ENCODE measurements at regions not wholly inside any gene's neighbourhood (a gene's known extent, or its start where the extent isn't known, plus 50 kb on each side); places are given as distances from the start of the nearest gene placed in this dataset.

DNA sequence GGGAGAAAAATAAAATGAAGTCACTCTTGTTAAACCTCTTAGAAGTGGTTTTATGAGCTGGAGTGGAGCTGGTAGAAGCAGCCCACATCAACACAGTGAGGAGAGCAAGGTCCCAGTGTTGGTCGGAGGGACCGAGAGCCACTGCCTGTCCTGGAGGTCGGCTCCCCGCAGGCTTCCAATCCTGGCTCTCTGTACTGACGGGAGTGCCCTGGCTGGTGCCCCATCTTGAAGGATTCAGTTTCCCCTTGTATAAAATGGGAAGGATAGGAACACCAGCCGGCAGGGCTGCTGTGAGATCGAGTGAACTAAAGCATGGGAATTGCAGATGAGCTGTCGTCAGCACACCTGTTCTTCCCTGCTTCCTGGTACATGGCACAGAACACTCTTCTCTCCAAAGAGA lies 104.3 kb upstream of the ID2 start:
- no peaks in the 10 kb centered on the region for H3K36me3 ChIP-seq (replicated peaks)
- in situ Hi-C loops (cut with MboI; ENCODE audit: low sequenced_read_pairs), result no loop called here
- no peaks in the 10 kb centered on the region for H3K4me1 ChIP-seq
- no peaks in the 10 kb centered on the region for H3K9me3 ChIP-seq
- DNase-seq (ENCODE audit: low spot score in 2 of 2), result no peak
- no peak overlapping the region for H3K4me3 ChIP-seq
- H3K27me3 ChIP-seq (ENCODE audit: low read depth), result no peaks in the 10 kb centered on the region

DNA sequence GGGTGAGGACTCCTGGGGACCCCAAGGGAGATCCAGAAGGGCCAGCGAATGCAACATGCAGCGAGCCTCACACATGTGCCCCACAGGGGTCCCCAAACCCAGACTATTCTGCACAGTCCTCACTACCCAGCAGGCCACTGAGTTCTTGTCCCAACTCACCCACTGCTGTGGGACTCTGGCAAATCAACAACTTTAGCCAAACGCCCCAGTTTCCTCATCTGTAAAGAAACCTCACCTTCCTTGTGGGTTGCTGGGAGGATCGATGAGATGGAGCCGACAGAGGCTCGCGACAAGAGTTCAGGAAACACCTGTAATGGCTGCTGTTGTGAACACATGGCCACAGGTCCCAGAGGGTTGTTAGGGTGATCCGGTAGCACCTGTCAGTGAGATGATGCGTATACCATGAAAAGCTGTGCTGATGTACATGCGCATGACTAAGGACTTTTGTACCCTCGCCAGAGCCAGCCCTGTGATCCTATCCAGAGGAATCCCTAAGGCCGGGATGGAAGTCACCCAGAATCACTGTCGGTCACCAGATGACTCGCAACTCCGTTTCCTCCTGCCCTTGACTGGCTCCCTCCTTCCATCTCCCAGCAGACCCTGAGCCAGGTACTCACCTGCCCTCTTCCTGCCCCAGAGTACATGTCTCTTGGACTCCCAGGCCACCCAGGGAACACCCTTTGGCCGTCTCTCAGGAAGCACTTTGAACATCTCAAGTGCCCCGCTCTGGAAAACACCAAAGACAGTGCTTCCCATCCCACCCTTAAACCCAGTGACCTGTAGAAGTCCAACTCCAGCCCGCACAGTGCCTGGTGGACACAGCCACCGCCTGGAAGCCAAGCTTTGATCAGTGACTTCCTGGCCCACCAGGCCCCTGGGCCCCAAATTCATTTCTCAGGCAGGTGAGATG lies 103.3 kb upstream of the ID2 start:
- no peaks in the 10 kb centered on the region for H3K36me3 ChIP-seq (replicated peaks)
- no peak overlapping the region for H3K4me3 ChIP-seq
- H3K27me3 ChIP-seq (ENCODE audit: low read depth), result no peaks in the 10 kb centered on the region
- no peaks in the 10 kb centered on the region for H3K9me3 ChIP-seq
- in situ Hi-C loops (cut with MboI; ENCODE audit: low sequenced_read_pairs), result no loop called here
- H3K4me1 ChIP-seq, result peaks cover 6% of the 10 kb centered on the region
- DNase-seq (ENCODE audit: low spot score in 2 of 2), result no peak

GRCh38 chr2:8579485-8580085 lies 102.3 kb upstream of the ID2 start:
- Histone ChIP-seq H3K4me3 (no peak overlapping the region), H3K36me3 (replicated peaks) (no peaks in the 10 kb centered on the region), H3K4me1 (peaks cover 11% of the 10 kb centered on the region), H3K27me3 (ENCODE audit: low read depth) (no peaks in the 10 kb centered on the region), H3K9me3 (no peaks in the 10 kb centered on the region)
- in situ Hi-C loops (cut with MboI; ENCODE audit: low sequenced_read_pairs), result no loop called here
- no peak for DNase-seq (ENCODE audit: low spot score in 2 of 2)

DNA sequence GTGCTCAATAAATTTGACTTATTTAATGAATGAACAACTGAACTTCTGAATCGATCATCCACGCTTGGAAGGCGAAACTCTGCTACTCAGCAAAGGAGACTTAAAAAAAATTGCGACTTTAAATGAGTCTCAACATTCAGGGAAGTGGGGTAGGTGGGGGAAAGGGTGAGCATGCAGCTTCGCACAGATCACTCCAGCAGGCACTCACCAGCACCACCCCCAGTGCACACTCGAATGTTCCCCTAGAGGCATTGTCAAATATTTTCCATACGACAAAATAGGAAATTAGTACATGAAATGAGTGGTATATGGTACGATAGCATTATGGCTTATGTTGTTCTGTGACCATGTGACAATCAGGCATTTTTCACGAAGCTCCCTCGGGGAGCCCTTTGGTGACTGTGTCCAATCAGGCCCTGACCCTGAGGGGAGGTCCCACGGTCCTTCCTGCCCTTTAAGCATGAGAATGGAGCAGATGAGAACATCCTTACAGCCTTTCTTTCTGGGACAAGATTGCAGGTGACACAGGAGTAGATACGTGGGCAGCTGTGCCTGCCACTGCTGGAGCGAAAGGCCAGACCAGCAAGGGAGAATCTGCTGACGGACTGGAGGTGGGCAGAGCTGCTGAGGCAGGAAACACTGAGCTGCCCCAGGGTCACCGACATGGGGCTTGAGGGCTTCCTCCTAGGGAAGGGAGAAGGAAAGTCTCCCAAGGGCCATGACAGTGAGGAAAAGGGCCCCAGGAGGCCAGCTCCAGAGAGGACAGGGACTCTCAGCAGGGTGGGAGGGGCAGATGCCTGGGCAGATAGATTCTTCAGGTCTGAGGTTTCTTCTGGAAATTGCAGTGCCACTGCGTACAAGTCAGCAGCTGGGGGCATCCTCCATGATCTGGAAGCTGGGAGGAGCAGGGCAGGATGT lies 101.3 kb upstream of the ID2 start:
- peaks cover 11% of the 10 kb centered on the region for H3K4me1 ChIP-seq
- no peaks in the 10 kb centered on the region for H3K27me3 ChIP-seq (ENCODE audit: low read depth)
- no peaks in the 10 kb centered on the region for H3K9me3 ChIP-seq
- no peak for DNase-seq (ENCODE audit: low spot score in 2 of 2)
- H3K4me3 ChIP-seq, result no peak overlapping the region
- in situ Hi-C loops (cut with MboI; ENCODE audit: low sequenced_read_pairs), result no loop called here
- no peaks in the 10 kb centered on the region for H3K36me3 ChIP-seq (replicated peaks)

- Histone ChIP-seq H3K9me3 (no peaks in the 10 kb centered on the region), H3K36me3 (replicated peaks) (no peaks in the 10 kb centered on the region), H3K27me3 (ENCODE audit: low read depth) (no peaks in the 10 kb centered on the region), H3K4me1 (peaks cover 11% of the 10 kb centered on the region), H3K4me3 (no peak overlapping the region)
- in situ Hi-C loops (cut with MboI; ENCODE audit: low sequenced_read_pairs), result no loop called here
- DNase-seq (ENCODE audit: low spot score in 2 of 2), result no peak
Observed at GRCh38 chr2:8581234-8581561, 100.7 kb upstream of the ID2 start.

- H3K4me1 ChIP-seq, result peaks cover 11% of the 10 kb centered on the region
- in situ Hi-C loops (cut with MboI; ENCODE audit: low sequenced_read_pairs), result no loop called here
- no peaks in the 10 kb centered on the region for H3K36me3 ChIP-seq (replicated peaks)
- H3K4me3 ChIP-seq, result no peak overlapping the region
- no peak for DNase-seq (ENCODE audit: low spot score in 2 of 2)
- no peaks in the 10 kb centered on the region for H3K27me3 ChIP-seq (ENCODE audit: low read depth)
- no peaks in the 10 kb centered on the region for H3K9me3 ChIP-seq
Observed at GRCh38 chr2:8581601-8582041, 100.2 kb upstream of the ID2 start.

GRCh38 chr2:8582191-8582590 lies 99.7 kb upstream of the ID2 start:
- no peak for DNase-seq (ENCODE audit: low spot score in 2 of 2)
- Histone ChIP-seq H3K36me3 (replicated peaks) (no peaks in the 10 kb centered on the region), H3K9me3 (no peaks in the 10 kb centered on the region), H3K4me3 (no peak overlapping the region), H3K27me3 (ENCODE audit: low read depth) (no peaks in the 10 kb centered on the region), H3K4me1 (peaks cover 11% of the 10 kb centered on the region)
- in situ Hi-C loops (cut with MboI; ENCODE audit: low sequenced_read_pairs), result no loop called here

DNA sequence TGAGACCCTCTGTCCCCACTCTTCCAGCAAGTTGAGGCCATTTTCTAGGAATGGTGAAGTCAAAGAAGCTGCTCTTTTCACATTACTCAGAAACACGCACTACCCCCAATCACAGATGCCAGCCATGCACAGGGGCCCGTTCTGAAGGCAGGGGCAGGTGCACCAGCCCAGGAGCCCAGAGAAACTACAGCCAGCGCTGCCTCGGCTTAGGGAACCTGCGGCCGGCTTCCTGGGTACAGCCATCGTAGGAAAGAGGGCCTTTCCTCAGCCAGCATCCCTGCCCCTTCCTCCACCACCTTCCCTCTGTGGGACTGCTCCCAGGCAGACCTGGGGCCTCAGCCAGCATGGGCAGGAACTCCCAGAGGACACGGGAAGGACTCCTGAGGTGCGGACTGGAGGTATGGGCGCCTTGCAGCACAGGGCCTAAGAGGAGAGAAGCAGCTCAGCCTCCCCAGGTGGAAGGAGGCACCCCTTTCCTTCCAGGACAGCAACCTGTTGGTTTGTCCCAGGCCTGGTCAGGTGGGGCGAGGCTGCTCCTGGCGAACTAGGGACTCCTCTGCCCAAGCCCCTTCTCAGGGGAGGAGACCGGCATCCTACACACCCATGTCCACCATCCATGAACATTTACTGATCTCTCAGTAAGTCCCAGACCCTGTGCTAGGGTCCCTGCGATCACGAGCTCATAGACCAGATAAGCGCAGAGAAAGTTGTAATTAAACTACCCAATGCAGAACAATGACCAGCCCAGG lies 99.0 kb upstream of the ID2 start:
- no peak for DNase-seq (ENCODE audit: low spot score in 2 of 2)
- Histone ChIP-seq H3K36me3 (replicated peaks) (no peaks in the 10 kb centered on the region), H3K4me3 (no peak overlapping the region), H3K9me3 (no peaks in the 10 kb centered on the region), H3K27me3 (ENCODE audit: low read depth) (no peaks in the 10 kb centered on the region), H3K4me1 (peaks cover 11% of the 10 kb centered on the region)
- in situ Hi-C loops (cut with MboI; ENCODE audit: low sequenced_read_pairs), result no loop called here

GRCh38 chr2:8583400-8584173 lies 98.3 kb upstream of the ID2 start:
- Histone ChIP-seq H3K4me3 (peak overlapping the region; percentile 17; the same call in 1 of the 2 replicates), H3K4me1 (peaks cover 11% of the 10 kb centered on the region), H3K27me3 (ENCODE audit: low read depth) (no peaks in the 10 kb centered on the region), H3K36me3 (replicated peaks) (no peaks in the 10 kb centered on the region), H3K9me3 (no peaks in the 10 kb centered on the region)
- in situ Hi-C loops (cut with MboI; ENCODE audit: low sequenced_read_pairs), result no loop called here
- DNase-seq (ENCODE audit: low spot score in 2 of 2), result peak; percentile 90 to 99

GRCh38 chr2:8584174-8585066 lies 97.4 kb upstream of the ID2 start:
- no peaks in the 10 kb centered on the region for H3K27me3 ChIP-seq (ENCODE audit: low read depth)
- peaks cover 11% of the 10 kb centered on the region for H3K4me1 ChIP-seq
- no peaks in the 10 kb centered on the region for H3K36me3 ChIP-seq (replicated peaks)
- H3K4me3 ChIP-seq, result no peak overlapping the region
- in situ Hi-C loops (cut with MboI; ENCODE audit: low sequenced_read_pairs), result no loop called here
- no peak for DNase-seq (ENCODE audit: low spot score in 2 of 2)
- no peaks in the 10 kb centered on the region for H3K9me3 ChIP-seq

DNA sequence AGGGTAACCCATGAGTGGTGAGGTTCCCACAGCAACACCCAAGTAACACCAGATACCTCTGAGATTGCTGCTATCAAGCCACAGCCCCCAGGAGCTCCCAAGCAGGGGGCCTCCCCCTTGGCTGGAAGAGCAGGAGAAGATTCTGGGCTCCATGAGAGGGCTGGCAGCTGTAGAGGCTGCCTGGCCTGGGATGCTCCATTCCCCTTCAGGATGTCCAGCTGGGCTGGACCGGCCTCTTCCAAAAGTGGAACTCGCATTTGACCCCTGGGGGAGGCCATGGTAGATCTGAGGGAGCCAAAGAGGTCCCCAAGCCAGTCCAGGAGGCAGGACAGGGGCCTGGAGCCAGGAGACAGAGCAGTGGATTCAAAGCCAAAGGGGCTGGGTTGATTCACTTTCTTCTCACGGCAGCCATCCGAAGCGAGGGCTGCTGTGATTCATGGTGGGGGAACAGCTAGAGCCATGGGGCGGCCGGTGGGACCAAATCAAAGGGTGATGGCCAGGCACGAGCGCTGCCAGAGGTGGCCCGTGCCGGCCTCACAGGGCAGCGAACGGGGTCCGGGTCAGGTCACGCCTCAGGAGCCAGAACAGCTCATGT lies 95.3 kb upstream of the ID2 start:
- Histone ChIP-seq H3K36me3 (replicated peaks) (no peaks in the 10 kb centered on the region), H3K4me1 (peaks cover 11% of the 10 kb centered on the region)
- in situ Hi-C loops (cut with MboI; ENCODE audit: low sequenced_read_pairs), result no loop called here

More for the DNA sequence above, 95.3 kb upstream of the ID2 start:
- no peak for DNase-seq (ENCODE audit: low spot score in 2 of 2)
- no peaks in the 10 kb centered on the region for H3K27me3 ChIP-seq (ENCODE audit: low read depth)
- no peaks in the 10 kb centered on the region for H3K9me3 ChIP-seq
- H3K4me3 ChIP-seq, result no peak overlapping the region

Measured in HAP-1 (cell line).